SK-N-SH treated with all-trans-retinoic acid at 6 μM for 48 hours (cell line): ENCODE measurements at regions not wholly inside any gene's neighbourhood (a gene's known extent, or its start where the extent isn't known, plus 50 kb on each side); places are given as distances from the start of the nearest gene placed in this dataset.

Source experiments
- CSDC2 ChIP-seq: fragments of 250-450 bp; sonication (Bioruptor Pico); IDR thresholded peaks from 2 replicates; pipeline ENCODE4 v1.5.0; 2020; ENCODE audit warnings: mild to moderate bottlenecking, moderate library complexity
- OSR1 ChIP-seq: fragments of 250-450 bp; sonication (Bioruptor Pico); IDR thresholded peaks from 2 replicates; pipeline ENCODE4 v1.8.0; 2022; ENCODE audit warnings: moderate library complexity, mild to moderate bottlenecking, inconsistent platforms
- PPARA ChIP-seq: fragments of 250-450 bp; sonication (Bioruptor Pico); IDR thresholded peaks from 2 replicates; pipeline ENCODE4 v1.5.0; 2020; ENCODE audit warnings: mild to moderate bottlenecking, borderline replicate concordance
- RARB ChIP-seq: fragments of 250-450 bp; sonication (Bioruptor Pico); IDR thresholded peaks from 2 replicates; pipeline ENCODE4 v1.8.0; 2021; ENCODE audit warnings: mild to moderate bottlenecking, moderate library complexity
- TOX ChIP-seq: fragments of 250-450 bp; sonication (Bioruptor Pico); IDR thresholded peaks from 2 replicates; pipeline ENCODE4 v1.8.0; 2021; ENCODE audit warnings: mild to moderate bottlenecking, moderate library complexity, borderline replicate concordance
- ZFP30 ChIP-seq: fragments of 450-650 bp; formaldehyde crosslinking; IDR thresholded peaks from 2 replicates; pipeline ENCODE4 v1.5.0; 2022; ENCODE audit warnings: mild to moderate bottlenecking, moderate library complexity
- ZNF565 ChIP-seq: fragments of 450-650 bp; formaldehyde crosslinking; conservative IDR thresholded peaks from 2 replicates; pipeline ENCODE4 v1.5.0; 2020; ENCODE audit warnings: low read depth, mild to moderate bottlenecking, moderate library complexity
- TF ChIP-seq, protein P1 (sequence below): fragments of 250-450 bp; sonication (Bioruptor Pico); IDR thresholded peaks from 2 replicates; pipeline ENCODE4 v1.5.1; 2021; ENCODE audit warnings: mild to moderate bottlenecking, moderate library complexity
- TF ChIP-seq, protein P2 (sequence below): fragments of 250-450 bp; sonication (Bioruptor Pico); IDR thresholded peaks from 2 replicates; pipeline ENCODE4 v1.5.1; 2020; ENCODE audit warnings: low read depth, mild to moderate bottlenecking, moderate library complexity
- TF ChIP-seq, protein P3 (sequence below): fragments of 250-450 bp; sonication (Bioruptor Pico); IDR thresholded peaks from 2 replicates; pipeline ENCODE4 v1.8.0; 2020; ENCODE audit warnings: mild to moderate bottlenecking, moderate library complexity, borderline replicate concordance

DNA sequence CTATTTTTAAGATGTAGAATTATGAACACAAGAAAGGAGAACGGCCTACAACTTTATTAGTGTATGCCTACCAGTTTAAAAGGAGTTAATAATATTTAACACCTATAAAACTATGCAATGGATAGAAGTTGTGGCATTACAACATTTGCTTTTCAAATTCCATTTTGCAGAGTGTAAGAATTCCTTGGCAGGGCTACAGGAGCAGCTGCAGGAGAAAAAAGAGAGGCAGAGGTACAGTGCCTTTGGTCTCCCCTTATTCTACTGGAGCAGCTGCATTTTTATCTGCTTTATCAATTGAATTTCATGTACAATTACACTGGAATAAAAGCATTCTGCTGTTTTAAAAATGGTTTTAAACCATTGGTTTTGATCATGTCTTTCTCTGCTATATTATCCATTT is 145.7 kb upstream of the KCNH8 start:
- TF ChIP-seq PPARA (no peak), TOX (CRISPR knock-in tag) (no peak), RARB (CRISPR knock-in tag) (no peak), OSR1 (CRISPR knock-in tag) (no peak), ZFP30 (no peak), ZNF565 (CRISPR knock-in tag) (no peak), CSDC2 (CRISPR knock-in tag) (no peak)
- TF ChIP-seq, protein P1, sequence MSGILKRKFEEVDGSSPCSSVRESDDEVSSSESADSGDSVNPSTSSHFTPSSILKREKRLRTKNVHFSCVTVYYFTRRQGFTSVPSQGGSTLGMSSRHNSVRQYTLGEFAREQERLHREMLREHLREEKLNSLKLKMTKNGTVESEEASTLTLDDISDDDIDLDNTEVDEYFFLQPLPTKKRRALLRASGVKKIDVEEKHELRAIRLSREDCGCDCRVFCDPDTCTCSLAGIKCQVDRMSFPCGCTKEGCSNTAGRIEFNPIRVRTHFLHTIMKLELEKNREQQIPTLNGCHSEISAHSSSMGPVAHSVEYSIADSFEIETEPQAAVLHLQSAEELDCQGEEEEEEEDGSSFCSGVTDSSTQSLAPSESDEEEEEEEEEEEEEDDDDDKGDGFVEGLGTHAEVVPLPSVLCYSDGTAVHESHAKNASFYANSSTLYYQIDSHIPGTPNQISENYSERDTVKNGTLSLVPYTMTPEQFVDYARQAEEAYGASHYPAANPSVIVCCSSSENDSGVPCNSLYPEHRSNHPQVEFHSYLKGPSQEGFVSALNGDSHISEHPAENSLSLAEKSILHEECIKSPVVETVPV (CRISPR knock-in tag) = no peak
- TF ChIP-seq, protein P2, sequence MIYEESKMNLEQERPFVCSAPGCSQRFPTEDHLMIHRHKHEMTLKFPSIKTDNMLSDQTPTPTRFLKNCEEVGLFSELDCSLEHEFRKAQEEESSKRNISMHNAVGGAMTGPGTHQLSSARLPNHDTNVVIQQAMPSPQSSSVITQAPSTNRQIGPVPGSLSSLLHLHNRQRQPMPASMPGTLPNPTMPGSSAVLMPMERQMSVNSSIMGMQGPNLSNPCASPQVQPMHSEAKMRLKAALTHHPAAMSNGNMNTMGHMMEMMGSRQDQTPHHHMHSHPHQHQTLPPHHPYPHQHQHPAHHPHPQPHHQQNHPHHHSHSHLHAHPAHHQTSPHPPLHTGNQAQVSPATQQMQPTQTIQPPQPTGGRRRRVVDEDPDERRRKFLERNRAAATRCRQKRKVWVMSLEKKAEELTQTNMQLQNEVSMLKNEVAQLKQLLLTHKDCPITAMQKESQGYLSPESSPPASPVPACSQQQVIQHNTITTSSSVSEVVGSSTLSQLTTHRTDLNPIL (CRISPR knock-in tag) = no peak
- TF ChIP-seq, protein P3, sequence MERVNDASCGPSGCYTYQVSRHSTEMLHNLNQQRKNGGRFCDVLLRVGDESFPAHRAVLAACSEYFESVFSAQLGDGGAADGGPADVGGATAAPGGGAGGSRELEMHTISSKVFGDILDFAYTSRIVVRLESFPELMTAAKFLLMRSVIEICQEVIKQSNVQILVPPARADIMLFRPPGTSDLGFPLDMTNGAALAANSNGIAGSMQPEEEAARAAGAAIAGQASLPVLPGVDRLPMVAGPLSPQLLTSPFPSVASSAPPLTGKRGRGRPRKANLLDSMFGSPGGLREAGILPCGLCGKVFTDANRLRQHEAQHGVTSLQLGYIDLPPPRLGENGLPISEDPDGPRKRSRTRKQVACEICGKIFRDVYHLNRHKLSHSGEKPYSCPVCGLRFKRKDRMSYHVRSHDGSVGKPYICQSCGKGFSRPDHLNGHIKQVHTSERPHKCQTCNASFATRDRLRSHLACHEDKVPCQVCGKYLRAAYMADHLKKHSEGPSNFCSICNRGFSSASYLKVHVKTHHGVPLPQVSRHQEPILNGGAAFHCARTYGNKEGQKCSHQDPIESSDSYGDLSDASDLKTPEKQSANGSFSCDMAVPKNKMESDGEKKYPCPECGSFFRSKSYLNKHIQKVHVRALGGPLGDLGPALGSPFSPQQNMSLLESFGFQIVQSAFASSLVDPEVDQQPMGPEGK (CRISPR knock-in tag) = no peak
